NCI-H1105 treated with DMSO at 0.1 percent for 48 hours (cell line): ENCODE measurements at regions not wholly inside any gene's neighbourhood (a gene's known extent, or its start where the extent isn't known, plus 50 kb on each side); places are given as distances from the start of the nearest gene placed in this dataset.
"Not testable (repeated sequence)": the region's sequence is repeated elsewhere in the genome, so short reads cannot be mapped to it uniquely, and the experiment has no call there.

Experiments used
- DNase-seq: peaks from one replicate; lab custom pipeline; 2025; lab: John Stamatoyannopoulos, UW

DNA sequence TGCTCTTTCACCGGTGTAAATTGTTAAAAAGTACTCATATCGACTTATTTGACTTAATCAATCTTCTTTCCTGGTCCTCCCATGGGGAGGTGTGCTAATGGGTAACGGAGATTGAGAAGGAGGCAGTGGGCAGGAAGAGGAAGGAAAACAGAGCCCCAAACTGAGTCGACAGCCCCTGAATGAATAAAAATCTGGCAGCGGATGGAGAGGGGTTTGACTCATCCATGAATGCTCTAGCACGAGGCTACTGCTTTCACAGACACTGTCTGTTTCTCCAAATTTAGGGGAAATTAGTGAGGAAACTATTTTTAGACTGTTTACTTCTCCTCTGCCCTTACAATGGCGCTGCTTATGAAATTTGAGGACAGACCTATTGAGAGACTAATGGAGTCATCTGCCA is 142.2 kb upstream of the ATXN1 start:
- no peak for DNase-seq

DNA sequence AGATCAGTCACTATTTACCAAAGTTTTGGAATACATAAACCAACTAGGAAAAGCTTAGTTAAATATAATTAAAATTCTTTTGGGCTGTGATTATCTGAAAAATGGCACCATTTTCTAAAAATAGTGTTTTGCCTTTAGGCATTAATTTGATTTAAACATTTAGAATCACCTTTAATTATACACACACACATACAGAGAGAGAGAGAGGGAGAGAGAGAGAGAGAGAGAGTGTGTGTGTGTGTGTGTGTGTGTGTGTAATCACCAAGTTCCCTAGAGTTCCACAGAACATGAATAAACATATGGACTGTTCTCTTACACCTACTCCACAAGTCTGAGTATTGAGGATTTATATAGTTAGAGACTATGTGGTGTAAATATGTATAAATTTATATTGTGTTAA is 141.2 kb upstream of the ATXN1 start:
- DNase-seq: no peak

DNA sequence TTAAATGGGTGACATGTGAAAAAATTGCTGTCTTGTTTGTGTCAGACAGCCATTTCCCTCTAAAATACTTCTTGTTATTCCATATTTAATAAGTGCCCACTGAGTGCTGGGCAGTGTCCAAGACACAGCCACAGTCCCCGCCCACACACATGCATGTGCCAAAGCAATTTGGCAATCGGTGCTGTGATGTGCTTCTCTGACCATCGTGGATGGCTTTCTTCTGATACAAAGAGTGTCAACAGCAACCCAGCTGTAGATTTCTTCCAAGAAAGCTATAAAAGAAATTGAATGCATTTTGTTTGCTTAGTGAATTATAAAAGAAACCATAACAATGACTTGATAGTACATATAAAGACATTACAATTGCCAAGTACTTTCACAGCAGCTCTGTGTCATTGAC is 140.5 kb upstream of the ATXN1 start:
- peak; percentile 80 for DNase-seq

DNA sequence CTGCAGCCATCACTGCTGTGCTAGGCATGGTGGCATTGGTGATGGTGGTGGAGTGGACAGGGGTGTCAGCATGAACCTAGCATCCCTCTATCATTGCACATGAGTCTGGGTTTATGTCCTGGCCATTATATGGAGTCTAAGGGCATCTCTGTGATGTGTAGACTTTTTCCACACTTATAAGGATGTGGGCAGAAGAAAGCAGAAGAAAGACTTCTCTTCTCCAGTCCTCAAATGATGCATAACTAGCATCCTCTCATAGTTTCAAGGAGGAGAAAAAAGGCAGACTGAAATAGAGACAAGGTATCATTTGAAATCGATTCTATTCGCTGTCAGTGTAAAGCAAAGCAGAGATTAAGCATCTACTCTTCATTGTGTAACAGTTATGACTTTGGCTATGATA is 140.0 kb upstream of the ATXN1 start:
- no peak for DNase-seq

DNA sequence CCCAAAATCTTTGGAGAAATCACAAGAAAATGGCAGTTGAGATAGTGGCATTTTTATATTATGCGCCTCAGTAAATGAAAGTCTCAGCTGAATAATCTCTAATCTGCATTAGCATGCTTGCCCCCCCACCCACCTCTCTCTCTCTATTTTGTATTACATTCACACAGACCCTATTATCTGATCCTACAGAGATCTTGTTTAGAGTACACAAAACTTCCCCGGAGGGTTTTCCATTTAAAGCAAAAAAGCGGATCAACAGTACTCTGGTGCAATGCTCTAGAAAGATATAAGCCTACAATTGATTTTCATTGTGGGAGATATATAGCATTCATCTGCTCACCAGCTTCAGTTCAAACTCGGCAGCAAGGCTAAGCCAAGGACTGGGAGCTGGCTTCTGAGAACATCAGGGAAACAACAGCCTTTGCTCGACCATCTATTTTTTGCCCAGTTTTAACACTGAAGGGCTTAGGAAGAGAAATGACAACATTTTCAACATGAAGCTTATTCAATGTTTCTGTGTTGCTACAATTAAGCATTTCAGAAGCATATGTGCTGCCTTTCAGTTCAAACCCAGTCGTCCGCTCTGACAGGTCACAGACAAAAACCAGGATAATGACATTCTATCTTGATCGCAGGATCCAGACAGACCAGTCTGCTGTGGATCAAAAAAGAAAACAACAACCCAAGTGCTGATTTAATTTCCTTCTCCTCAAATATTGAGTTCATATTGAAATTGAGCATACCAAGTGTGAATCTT is 137.6 kb upstream of the ATXN1 start:
- no peak for DNase-seq

DNA sequence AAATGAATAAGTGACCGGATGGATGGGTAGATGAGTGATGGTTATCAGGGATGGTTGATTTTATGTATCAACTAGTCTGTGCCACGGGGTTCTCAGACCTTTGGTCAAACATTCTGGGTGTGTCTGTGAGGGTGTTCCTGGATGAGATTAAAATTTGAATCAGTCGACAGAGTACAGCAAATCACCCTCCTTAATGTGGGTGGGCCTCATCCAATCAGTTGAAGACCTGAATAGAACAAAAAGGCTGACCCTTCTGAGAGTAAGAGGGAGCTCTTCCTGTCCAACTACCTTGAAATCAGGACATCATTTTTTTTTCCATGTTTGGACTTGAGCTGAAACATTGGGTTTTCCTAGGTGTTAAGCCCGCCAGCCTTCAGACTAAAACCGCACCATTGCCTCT is 136.4 kb upstream of the ATXN1 start:
- no peak for DNase-seq

DNA sequence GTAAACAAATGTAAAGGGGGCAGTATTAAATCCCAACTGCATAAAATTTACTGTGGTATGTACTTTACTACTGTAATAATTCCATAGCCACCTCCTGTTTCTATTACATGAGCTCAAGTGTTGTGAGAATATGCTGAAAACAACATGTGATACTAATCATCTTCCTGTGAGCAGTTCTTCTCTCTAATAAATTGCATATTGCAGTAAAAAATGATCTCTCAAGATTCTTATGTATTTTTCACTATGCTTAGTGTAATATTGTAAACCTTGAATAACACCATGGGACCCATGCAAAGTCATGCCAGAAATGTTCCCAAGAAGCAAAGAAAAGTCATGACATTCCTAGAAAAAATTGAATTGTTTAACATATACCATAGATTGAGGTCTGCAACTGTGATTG is 133.0 kb upstream of the ATXN1 start:
- no peak for DNase-seq

DNA sequence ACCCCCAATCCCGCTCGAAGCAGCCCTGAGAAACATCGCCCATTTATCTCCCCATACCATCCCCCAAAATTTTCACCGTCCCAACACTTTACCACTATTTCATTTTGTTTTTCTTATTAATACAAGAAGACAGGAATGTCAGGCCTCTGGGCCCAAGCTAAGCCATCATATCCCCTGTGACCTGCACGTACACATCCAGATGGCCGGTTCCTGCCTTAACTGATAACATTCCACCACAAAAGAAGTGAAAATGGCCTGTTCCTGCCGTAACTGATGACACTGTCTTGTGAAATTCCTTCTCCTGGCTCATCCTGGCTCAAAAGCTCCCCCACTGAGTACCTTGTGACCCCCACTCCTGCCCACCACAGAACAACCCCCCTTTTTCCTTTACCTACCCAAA is 129.8 kb upstream of the ATXN1 start:
- not testable (repeated sequence) for DNase-seq

DNA sequence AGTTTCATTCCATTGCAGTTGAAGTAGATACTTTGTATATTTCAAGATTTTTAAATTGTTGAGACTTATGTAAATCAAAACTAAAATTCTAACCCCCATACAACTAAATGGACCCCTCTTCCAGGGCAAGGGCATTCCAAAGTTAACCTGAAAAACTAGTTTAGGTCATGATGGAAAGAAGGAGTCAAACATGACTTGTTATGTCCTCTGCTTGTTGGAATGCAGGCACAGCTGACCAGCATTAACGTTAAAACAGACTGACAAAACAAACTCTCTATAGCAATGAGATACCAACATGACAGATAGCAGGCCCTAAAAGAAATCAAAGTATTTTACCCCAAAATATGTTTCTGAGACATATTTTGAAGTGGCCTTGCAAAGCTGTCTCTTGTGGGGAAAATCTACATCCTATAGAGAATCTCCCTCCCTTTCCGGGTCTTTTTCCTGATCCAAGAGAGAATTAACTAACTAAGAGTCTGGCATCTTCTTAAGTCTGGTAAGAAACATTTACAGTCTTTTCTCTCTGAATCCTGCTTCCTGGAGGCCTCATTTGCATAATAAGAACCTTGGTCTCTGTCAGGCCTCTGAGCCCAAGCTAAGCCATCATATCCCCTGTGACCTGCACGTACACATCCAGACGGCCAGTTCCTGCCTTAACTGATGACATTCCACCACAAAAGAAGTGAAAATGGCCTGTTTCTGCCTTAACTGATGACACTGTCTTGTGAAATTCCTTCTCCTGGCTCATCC is 124.3 kb upstream of the ATXN1 start:
- DNase-seq: no peak

DNA sequence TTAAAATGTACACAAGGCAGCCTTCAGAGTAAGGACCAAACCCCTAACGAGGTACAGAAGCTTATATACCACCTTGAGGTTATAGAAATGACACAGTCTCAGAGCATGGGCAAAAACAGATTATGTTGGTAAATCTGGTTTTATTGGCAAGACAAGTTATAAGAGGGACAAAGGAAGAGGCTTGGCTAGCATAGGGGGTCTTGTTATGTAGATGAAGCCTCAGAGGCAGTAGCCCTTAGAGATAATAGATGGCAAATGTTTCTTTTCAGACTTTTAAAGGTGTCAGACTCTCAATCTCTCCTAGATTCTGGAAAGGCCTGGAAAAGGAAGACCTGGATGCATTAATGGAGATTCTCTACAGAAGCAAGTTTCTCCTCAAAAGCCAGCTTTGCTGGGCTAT is 123.3 kb upstream of the ATXN1 start:
- no peak for DNase-seq

DNA sequence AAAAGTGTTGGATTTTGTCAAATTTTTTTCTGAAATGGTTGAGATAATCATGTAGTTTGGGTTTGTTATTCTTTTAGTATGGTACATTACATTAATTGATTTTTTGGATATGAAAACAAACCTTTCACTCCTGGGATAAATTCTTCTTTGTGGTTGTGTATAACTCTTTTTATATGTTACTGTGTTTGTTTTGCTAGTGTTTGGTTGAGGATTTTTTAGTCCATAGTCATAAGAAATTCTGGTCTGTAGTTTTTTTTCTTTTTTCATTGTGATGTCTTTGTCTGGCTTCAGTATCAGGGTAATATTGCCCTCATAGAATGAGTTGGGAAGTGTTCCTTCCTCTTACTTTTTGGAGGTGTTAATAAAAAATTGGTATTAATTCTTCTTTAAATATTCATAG is 122.2 kb upstream of the ATXN1 start:
- no peak for DNase-seq

DNA sequence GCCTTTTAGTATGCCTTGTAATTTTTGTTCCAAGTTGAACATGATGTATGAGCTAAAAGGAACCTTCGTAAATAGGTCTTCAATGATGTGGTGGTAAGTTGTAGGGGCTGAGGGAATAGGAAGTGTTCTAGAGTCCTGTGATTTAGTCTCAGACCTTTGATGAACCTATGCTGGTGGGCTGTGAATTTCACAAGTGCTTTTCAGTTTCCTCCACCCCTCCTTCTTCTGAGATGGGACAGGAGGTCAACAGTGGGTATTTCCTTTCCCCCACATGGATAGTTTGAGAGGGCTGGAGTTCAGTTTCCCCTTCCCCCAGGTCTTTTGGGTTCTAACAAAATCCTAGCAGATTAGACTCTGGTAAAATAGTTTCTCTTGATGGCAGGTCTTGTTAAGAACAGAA is 121.0 kb upstream of the ATXN1 start:
- no peak for DNase-seq

DNA sequence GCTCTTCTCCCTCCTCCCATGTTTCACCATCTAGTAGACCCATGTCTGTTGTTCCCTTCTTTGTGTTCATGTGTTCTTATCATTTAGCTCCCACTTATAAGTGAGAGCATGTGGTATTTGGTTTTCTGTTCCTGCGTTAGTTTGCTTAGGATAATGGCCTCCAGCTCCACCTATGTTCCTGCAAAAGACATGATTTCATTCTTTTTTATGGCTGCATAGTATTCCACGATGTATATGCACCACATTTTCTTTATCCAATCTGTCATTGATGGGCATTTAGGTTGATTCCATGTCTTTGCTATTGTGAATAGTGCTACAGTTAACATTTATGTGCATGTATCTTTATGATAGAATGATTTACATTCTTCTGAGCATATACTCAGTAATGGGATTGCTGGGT is 115.6 kb upstream of the ATXN1 start:
- DNase-seq: not testable (repeated sequence)

DNA sequence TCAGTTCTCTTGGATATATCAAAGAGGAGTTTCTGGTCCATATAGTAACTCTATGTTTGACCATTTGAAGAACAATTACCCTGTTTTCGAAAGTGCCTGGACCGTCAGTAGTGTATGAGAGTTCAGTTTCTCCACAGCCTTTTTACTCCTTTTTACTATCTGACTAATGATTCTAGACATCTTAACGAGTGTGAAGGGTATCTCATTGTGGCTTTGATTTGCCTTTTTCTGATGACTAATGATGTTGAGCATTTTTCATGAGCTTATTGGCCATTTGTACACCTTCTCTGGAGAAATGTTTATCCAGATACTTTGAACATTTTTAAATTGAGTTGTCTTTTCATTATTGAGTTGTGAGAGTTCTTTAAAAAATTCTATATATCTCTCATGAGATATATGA is 114.9 kb upstream of the ATXN1 start:
- DNase-seq: no peak

DNA sequence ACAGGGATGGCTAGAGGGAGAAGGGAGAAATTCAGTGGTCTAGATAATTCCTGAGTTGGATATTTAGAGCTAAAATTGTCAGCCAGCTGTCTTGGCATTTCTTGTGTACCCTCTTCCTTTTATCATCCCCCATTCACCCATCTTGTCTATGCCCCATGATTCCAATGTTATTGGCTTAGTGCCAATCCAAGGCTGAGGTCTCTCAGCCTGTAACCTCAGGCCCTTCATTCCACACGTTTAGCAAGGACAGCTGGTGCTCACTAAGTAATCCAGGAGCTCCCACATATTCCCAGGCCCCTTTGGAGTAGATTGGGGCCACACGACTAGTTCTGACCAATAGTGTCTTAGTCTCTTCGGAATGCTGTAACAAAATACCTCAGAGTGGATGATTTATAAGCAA is 112.4 kb upstream of the ATXN1 start:
- no peak for DNase-seq

DNA sequence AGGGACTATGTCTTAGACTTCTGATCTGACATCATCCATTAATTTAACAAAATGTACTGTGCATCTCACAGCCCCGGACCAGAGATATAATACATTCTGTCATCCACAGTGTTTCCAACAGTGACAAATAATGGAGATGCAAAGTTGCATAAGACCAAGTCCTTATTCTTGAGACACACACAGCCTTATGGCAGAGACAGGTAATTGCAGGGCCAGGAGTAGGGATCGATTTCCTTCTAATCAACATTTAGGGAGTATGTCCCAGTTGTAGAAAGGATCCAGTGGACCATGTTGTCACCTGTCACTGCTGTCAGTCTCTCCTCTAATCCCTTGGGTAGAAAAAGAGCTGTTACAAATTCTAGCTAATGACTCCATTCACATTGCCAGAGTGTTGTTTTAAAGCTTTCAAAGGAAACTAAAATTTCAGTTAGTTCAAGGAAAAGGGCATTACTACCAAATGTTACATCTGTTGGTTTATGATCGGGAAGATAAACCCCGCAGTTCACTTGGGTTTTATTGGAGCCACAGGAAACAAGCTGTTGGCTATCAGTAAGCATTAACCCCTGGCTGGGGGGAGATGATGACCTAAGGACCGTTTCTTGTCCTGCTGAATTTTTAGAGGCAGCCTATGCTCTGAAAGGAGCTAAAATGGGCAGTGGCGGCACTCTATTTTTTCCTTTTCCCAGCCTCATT is 111.4 kb upstream of the ATXN1 start:
- no peak for DNase-seq

DNA sequence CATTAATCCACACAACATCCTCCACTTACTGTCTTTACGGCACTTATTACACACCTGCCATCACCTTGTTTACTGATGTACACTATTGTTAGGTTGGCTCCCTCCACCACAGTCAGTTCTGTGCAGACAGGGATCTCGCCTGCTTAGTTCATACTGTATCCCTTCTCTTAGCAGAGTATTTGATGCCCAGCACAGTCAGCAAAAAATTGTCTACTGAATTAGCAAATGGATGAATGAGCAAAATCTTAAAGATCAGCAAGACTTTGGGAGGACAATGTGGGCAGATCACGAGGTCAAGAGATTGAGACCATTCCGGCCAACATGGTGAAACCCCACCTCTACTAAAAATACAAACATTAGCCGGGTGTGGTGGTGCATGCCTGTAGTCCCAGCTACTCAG is 109.8 kb upstream of the ATXN1 start:
- DNase-seq: no peak

DNA sequence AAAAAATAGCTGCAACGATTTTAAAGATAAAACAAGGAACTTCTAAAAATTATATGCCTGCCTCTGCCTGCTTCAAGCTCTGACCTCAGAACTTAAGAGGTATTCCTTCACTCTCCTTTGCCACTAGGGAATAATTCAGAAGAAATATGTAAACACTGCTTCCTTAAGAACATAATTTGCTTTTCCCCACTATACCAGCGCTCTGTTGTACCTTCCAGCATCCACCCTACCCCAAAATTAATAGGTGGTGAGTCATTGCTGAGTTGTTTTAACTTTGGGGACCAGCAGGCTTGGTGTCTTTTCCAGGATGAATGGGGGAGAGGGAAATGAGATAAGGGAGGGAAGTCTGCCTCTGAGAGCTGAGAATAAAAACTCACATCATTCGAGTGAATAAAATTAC is 107.7 kb upstream of the ATXN1 start:
- no peak for DNase-seq

DNA sequence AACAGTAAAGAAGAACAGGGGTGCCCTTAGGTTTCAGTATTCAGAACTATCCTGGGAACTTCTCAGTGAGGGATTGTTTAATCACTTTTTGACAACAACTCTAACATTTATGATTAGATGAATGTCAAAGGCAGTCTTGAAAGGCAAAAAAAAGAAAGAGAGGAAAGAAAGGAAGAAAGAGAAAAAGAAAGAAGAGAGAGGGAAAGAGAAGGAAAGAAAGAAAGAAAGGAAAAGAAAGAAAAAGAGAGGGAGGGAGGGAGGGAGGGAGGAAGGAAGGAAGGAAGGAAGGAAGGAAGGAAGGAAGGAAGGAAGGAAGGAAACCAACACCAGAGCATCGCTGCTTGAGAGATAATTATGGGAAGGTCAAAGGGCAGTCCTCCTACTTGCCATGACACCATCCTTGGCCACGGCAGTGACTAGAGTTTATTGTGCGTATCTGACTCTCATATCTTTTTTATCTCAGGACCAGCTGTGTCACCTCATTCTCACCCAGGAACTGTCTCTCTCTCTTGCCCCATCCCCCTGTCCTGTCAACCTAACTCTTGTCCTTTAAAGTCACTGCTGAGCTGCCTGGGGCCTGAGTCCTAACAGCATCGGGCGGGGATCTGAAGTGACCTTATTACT is 96.8 kb upstream of the ATXN1 start:
- no peak for DNase-seq

DNA sequence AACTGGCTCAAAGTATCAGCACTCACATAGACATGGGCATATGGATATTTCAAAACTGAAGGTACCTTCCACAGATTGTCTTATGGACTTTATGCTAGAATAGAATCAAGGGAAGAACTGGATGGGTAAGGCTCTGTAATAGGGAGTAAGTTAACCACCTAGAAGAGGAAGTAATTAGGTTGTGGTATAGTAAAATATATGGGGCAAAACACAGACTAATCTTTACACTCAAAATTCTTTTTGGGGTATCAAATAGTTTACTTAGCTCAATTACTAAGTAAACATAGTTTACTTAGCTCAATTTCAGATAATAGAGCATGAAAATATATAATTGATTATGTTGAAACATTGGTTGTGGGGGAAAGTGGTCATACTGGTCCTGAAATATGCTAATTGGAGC is 94.2 kb upstream of the ATXN1 start:
- DNase-seq: no peak

DNA sequence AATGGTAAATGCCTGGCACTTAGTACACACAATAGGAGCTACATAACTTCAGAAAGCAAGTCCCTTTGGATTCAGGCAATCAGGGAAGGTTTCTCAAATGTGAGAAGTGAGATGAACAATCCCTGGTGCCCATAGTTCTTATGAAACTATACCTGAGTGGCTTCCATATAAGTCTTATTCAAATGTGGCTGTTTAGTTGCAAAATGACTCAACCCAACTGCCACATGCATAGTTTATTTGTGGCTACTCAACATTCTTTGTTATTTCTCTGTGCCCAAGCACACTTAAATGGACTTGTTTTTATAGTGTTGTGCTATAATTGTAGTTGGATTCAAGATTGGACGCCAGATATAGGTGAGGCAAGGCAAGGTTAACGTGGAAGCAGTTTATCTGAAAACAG is 93.7 kb upstream of the ATXN1 start:
- no peak for DNase-seq

DNA sequence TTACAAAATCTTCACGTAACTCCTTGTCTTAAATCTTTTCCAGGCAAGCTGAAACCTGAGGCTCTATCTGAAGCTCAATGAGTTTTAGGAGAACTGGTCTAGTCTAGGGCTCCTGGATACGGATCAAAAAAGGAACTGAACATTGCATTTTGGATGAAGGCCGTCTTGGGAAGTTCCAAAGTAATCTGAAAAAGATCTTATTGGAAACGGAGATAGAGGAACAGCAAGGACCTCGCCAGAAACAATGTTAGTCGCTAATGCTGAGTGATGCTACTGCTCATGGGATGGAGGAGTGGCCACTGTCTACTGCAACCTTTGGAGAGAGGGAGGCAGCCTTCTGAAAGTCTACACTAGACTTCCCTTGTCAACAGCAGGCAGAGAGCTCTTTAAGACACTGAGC is 91.4 kb upstream of the ATXN1 start:
- no peak for DNase-seq

DNA sequence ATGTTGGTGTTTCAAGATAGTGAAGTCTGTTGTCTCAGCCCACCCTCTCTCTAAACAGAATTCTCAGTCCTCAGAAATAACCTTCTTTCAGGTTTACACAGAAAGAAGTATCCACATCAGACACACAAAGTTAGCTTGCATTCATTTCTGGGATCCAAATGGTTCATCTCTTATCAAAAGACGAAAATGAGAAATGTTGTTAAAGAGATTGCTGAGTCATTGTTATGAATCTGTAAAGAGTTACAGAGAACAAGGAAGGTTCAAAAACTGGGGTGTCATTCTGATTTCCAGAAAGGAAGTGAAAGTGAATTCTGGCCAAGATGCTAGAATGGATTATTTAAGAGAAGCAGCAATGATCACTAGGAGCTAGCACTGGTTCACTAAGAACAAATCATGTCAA is 90.5 kb upstream of the ATXN1 start:
- DNase-seq: no peak
